Activated T-helper 17 cell treated with anti-CD3 and anti-CD28 coated beads, Interleukin-2, amount 50 U/mL, for 72 hours (primary cell): ENCODE measurements at regions not wholly inside any gene's neighbourhood (a gene's known extent, or its start where the extent isn't known, plus 50 kb on each side); places are given as distances from the start of the nearest gene placed in this dataset.
A peak's percentile ranks its signal among the peaks of the same experiment; 100 is the strongest.

Source experiments
- ATAC-seq: fragments of 150-1000 bp; cut with Tn5 transposase; replicated peaks from 2 replicates; pipeline ENCODE4 v1.10.0; 2021; ENCODE audit warnings: mild to moderate bottlenecking, moderate library complexity
- H3K27ac Mint-ChIP-seq: one replicate; pipeline ENCODE4 v1.8.0; 2022; ENCODE audit warnings: mixed read lengths
- H3K27me3 Mint-ChIP-seq: one replicate; pipeline ENCODE4 v1.8.0; 2022; ENCODE audit warnings: mixed read lengths
- H3K36me3 Mint-ChIP-seq: one replicate; pipeline ENCODE4 v1.8.0; 2022; ENCODE audit warnings: low read depth, mild to moderate bottlenecking, mixed read lengths
- H3K4me1 Mint-ChIP-seq: one replicate; pipeline ENCODE4 v1.8.0; 2022; ENCODE audit warnings: mixed read lengths
- H3K4me3 Mint-ChIP-seq: one replicate; pipeline ENCODE4 v1.8.0; 2022; ENCODE audit warnings: mild to moderate bottlenecking, mixed read lengths
- H3K9me3 Mint-ChIP-seq: one replicate; pipeline ENCODE4 v1.8.0; 2022; ENCODE audit warnings: mixed read lengths

DNA sequence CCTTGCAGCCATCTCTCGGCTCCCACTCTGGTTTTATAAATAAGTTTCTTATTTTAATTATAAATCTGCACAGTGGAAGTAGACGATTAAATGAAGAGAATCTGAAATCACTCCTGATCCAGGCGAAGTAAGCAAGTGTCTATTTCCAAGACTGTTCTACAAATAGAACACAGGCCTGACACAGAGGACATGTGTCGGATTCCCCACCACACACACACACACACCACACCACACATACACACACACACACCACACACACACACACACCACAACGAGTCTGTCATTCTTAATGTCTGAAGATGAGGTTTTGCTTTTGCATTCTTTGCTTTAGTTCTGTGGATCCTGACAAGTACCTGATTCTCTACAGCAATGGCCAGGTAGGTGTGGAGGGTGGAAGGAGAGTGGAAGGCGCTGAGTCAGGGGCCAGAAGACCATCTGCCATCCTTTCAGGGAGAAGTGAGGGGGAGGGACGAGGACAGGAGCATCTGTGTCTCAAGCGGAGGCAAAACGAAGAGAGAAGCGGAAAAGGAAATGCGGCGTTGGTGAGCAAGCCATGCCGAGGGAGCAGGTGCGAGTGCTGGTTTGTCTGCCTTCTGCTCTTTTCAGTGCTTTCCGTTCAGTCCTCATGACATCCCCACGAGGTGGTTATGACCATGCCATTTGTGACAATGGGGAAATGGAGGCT, 110.2 kb downstream of the TEX26 start:
- no peak overlapping the region for H3K4me3 Mint-ChIP-seq
- no peaks in the 10 kb centered on the region for H3K9me3 Mint-ChIP-seq
- H3K4me1 Mint-ChIP-seq, result peaks cover 29% of the 10 kb centered on the region
- ATAC-seq, result no peak
- H3K36me3 Mint-ChIP-seq, result peaks cover 5% of the 10 kb centered on the region
- peak overlapping the region; percentile 21 for H3K27ac Mint-ChIP-seq
- H3K27me3 Mint-ChIP-seq, result peaks cover 9% of the 10 kb centered on the region

DNA sequence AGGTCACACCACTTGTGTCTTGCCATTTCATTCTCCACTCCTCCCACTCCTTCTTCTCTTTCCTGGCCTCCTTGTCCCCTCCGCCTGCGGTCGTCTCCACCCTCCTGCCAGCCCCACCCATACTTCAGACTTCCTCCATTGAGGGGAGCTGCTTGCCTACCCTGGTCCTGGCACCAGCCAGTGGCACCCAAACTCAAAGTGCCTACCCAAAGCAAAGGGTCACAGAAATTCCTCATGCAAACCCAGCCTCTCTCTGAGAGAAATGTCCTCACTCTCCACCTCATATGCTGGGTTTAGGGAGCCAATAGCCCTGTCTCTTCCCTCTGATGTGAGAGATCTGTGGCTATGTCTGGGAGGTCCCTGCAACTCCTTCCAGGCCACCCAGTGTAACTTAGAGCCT, 109.6 kb downstream of the TEX26 start:
- Mint-ChIP-seq H3K27ac (no peak overlapping the region), H3K36me3 (peaks cover 5% of the 10 kb centered on the region), H3K4me1 (peaks cover 29% of the 10 kb centered on the region), H3K9me3 (no peaks in the 10 kb centered on the region), H3K27me3 (peaks cover 11% of the 10 kb centered on the region), H3K4me3 (no peak overlapping the region)
- ATAC-seq, result no peak

DNA sequence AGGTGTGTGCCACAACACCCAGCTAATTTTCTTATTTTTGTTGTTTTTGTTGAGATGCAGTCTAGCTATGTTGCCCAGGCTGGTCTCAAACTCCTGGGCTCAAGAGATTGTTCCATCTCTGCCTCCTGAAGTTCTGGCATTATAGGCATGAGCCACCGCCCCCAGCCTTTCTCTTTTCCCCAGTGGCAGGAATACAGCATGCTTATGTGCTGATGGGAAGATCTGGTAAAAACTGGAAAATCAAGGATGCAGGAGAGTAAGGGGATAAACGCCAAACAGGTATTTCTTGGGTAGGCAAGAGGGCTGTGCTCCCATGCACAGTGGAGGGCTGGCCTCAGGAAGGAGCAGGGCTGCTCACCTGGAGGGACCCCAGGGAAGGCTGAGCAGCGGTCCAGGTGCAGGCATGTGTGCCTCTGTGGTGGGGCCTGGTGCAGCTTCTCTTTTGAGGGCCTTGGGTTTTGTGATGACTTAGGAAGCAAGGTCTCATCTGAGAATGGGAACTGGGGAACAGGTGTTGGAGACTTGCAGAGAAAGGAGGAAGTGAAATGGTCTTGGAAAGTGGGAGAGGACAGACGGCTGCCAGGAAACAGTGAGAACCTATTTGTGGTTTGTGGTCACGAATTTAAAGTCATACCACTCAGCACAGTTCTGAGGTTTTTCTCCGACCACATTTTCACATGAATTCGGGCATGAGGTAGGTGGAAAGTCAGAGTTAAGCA, 106.5 kb downstream of the TEX26 start:
- ATAC-seq, result peak; percentile 90
- peaks cover 5% of the 10 kb centered on the region for H3K36me3 Mint-ChIP-seq
- H3K9me3 Mint-ChIP-seq, result no peaks in the 10 kb centered on the region
- H3K4me3 Mint-ChIP-seq, result peak overlapping the region; percentile 60
- H3K4me1 Mint-ChIP-seq, result peaks cover 18% of the 10 kb centered on the region
- H3K27me3 Mint-ChIP-seq, result peaks cover 15% of the 10 kb centered on the region
- peak overlapping the region; percentile 77 for H3K27ac Mint-ChIP-seq

DNA sequence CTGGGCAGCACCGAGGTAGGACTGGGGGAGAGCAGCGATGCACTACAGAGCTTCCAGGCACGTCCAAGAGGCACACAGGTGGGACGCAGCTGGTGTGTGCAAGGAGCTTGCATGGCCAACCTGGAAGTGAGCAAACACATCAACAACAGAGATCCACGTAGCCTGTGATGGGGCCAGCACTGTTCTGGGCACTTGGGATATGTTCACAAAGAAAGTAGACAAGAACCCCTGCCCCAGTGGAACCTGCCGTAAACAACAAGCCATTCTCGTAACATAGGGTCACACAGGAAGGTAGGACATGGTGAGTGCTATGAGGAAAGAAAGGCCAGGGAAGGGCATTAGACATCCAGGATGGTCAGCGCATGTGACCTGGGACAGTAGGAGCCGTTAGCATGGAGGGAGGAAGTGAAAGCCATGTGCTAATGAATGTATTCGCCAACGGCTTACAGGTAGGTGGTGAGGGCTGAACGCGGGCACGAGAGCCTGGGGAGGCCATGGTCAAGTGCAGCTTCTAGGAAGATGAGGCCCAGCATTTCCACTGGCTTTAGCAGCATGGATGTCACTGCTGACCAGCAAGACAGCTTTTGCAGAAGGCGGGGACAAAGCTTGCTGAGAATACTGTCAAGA, 105.5 kb downstream of the TEX26 start:
- no peak overlapping the region for H3K27ac Mint-ChIP-seq
- no peak for ATAC-seq

DNA sequence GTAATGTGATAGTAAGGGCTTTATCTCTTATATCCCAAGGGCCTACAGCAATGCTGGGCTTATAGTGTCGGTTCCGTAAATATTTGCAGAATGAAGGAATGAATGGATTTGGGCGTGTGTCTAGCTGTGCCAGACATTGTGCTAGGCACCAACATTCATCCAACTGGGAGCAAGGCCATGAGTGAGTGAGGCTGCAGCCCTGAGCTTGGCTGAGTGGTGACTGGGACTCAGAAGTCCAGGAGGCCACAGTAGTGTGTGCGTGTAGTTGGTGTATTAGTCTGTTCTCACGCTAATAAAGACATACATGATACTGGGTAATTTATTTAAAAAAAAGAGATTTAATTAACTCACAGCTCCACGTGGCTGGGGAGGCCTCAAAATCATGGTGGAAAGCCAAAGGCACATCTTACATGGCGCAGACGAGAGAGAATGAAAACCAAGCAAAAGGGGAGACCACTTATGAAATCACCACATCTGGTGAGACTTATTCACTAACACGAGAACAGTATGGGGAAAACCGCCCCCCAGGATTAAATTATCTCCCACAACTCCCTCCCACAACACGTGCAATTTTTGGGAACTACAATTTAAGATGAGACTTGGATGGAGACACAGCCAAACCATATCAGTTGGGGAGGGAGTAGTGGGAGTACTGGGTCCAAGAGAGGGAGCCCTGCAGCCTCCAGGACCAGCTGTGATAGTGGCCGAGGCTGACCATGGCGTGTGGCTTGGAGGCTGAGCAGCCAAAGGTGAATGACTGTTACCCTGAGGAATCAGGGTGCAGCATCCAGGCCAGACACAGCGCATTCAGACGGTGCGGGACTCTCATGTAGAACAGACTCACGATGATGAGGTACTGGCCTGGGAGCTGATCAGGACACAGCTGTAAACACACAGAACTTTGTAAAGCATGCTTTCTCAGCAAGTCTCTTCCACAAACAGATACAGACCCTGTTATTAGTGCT, 104.6 kb downstream of the TEX26 start:
- Mint-ChIP-seq H3K27ac (no peak overlapping the region), H3K27me3 (peaks cover 16% of the 10 kb centered on the region), H3K4me3 (no peak overlapping the region), H3K36me3 (peaks cover 5% of the 10 kb centered on the region), H3K4me1 (peaks cover 24% of the 10 kb centered on the region), H3K9me3 (no peaks in the 10 kb centered on the region)
- ATAC-seq, result no peak

More for the DNA sequence above, 105.5 kb downstream of the TEX26 start:
- Mint-ChIP-seq H3K4me1 (peaks cover 18% of the 10 kb centered on the region), H3K36me3 (peaks cover 5% of the 10 kb centered on the region), H3K9me3 (no peaks in the 10 kb centered on the region), H3K4me3 (no peak overlapping the region), H3K27me3 (peaks cover 15% of the 10 kb centered on the region)

DNA sequence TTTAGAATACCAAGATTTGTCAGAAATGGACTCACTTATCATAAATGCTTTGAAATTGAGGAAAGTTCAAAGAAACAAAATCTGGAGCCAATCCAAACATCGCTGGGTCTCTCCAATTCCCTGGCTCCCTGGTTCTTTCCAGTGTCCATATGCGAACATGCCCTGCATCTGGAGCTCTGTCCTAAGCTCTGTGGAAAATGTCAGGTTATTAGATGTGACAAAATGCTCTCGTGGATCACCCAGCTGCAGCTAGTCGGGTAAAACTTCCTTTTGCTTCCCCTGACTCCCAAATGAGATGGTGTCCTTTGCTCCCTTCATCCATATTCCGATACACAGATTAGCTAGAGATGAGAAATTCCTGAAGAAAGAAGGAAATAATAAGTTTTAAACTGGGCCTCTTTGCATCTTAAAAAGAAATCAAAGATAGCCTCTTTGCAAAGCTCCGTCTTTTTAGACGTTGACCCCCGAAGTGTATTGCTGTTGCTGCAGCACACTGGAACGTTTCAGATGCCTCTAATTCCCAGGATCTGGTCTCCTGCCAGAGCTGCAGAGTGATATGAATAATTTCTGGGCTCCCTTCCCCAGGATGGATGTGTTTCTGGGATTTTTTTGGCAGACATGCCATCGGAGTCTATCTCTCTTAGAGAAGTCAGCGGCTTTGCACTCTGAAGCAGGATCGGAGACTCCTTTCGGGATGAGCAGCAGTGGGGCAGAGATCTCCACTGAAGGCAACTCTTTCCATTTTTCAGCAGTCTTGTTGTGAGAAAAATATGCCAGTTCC, 102.9 kb downstream of the TEX26 start:
- ATAC-seq, result no peak
- Mint-ChIP-seq H3K27me3 (peaks cover 16% of the 10 kb centered on the region), H3K9me3 (no peaks in the 10 kb centered on the region)

DNA sequence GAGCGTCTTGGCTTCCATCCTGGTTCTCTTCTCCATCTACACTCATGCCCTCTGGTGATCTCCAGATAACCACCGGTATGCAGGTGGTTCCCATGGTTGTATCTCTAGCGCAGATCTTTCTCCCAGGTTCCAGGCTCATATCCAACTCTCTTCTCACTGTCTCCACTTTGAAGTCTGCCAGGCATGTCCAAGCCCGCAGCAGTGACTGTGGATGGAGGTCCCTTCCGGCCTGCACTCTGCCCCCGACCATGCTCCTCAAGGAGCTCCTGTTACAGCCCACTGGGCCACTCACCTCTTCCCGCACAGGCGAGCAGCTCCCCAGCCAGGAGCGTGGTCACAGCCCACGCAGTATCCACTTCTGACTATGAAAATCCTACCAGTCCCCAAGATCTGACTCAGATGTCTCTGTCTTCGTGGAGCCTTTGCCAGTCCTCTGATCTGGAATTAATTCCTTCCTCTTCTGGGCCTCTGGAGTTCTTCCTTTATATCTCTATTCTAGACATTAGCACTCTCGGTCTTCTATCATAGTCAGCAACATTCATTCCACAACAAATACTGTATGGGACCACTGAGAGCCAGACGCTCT, 100.2 kb downstream of the TEX26 start:
- H3K36me3 Mint-ChIP-seq, result no peaks in the 10 kb centered on the region
- no peak overlapping the region for H3K27ac Mint-ChIP-seq
- ATAC-seq, result no peak

More for the DNA sequence above, 102.9 kb downstream of the TEX26 start:
- no peak overlapping the region for H3K27ac Mint-ChIP-seq
- no peak overlapping the region for H3K4me3 Mint-ChIP-seq
- H3K36me3 Mint-ChIP-seq, result peaks cover 5% of the 10 kb centered on the region
- peaks cover 22% of the 10 kb centered on the region for H3K4me1 Mint-ChIP-seq

DNA sequence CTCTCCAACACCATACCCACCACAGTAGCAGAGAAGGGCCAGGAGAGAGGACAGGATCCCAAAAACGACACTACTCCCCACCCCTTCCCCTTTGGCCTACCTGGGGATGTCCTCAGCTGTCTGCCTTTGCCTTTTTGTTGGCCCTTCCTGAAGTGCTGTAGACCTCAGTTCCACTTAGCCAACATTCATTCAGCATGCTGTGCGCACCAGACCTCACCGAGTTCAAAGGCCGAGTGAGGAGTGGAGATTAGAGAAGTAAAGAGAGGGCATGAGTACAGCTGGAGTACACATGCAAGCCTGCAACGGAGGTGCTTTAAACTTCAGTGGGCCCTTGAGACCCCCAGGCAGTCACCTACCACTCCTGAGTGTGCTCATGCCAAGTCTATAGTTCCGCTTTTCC, 99.0 kb downstream of the TEX26 start:
- H3K4me1 Mint-ChIP-seq, result peaks cover 8% of the 10 kb centered on the region
- no peak overlapping the region for H3K4me3 Mint-ChIP-seq
- ATAC-seq, result no peak

More for the DNA sequence above, 100.2 kb downstream of the TEX26 start:
- Mint-ChIP-seq H3K4me3 (no peak overlapping the region), H3K27me3 (peaks cover 10% of the 10 kb centered on the region), H3K4me1 (peaks cover 8% of the 10 kb centered on the region), H3K9me3 (no peaks in the 10 kb centered on the region)

DNA sequence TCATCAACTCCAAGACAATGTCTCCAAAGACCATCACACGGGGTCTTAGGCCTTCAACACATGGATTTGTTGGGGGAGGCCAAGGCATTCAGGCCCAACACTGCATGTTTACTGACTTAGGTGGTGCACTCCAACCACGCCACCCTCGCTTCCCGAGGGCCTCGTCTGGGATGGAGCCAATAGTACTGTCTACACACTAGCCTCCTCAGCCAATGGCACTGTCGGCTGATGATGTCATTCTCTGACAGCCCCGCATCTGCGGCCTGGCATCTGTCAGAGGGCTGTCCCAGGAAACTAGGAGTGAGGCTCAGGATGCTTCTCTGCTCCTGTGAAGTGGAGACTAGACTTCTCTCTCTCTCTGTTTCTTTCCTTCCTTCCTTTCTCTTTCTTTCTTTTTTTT, 96.6 kb downstream of the TEX26 start:
- Mint-ChIP-seq H3K9me3 (no peaks in the 10 kb centered on the region), H3K4me1 (peaks cover 8% of the 10 kb centered on the region), H3K36me3 (no peaks in the 10 kb centered on the region), H3K27me3 (peaks cover 5% of the 10 kb centered on the region), H3K4me3 (no peak overlapping the region), H3K27ac (no peak overlapping the region)
- no peak for ATAC-seq

More for the DNA sequence above, 99.0 kb downstream of the TEX26 start:
- Mint-ChIP-seq H3K9me3 (no peaks in the 10 kb centered on the region), H3K27me3 (peaks cover 8% of the 10 kb centered on the region), H3K27ac (no peak overlapping the region), H3K36me3 (no peaks in the 10 kb centered on the region)

DNA sequence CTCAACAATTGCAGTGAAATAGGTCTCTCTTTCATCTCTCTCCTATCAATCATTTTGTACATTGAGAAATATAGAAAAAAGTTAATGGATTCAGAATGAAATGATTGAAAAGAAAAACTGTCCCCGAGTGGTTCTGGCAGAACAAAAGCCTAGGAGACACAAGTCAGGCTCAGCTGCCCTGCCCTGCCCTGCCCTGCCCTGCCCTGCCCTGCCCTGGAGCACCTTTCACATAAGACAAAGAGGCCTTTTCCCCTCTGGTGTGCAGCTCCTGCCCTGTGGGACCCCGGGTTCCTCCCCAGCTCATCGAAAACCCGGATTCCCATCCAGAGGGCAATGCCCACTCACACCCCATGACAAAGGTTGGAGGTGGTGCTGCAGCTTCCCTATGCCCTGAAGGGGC, 94.7 kb downstream of the TEX26 start:
- H3K4me1 Mint-ChIP-seq, result no peaks in the 10 kb centered on the region
- H3K9me3 Mint-ChIP-seq, result no peaks in the 10 kb centered on the region
- peaks cover 4% of the 10 kb centered on the region for H3K27me3 Mint-ChIP-seq
- H3K36me3 Mint-ChIP-seq, result no peaks in the 10 kb centered on the region
- H3K4me3 Mint-ChIP-seq, result no peak overlapping the region
- ATAC-seq, result no peak
- H3K27ac Mint-ChIP-seq, result no peak overlapping the region
